ENCODE measurements at regions not wholly inside any gene's neighbourhood (a gene's known extent, or its start where the extent isn't known, plus 50 kb on each side); places are given as distances from the start of the nearest gene placed in this dataset.

- no peak for DNase-seq
These were observed 962.8 kb downstream of the GALC start for GRCh38 chr14:87030197-87030596.

- DNase-seq: peak; percentile 78
These were observed 972.9 kb downstream of the GALC start for GRCh38 chr14:87020106-87020505.

- DNase-seq: no peak
These were observed 974.7 kb downstream of the GALC start for GRCh38 chr14:87018294-87018693.

- no peak for DNase-seq
These were observed 975.6 kb downstream of the GALC start for GRCh38 chr14:87017335-87017734.

- no peak for DNase-seq
These were observed 978.1 kb downstream of the GALC start for GRCh38 chr14:87014856-87015255.

- no peak for DNase-seq
These were observed 979.4 kb downstream of the GALC start for GRCh38 chr14:87013583-87013982.

- no peak for DNase-seq
These were observed 984.0 kb downstream of the GALC start for GRCh38 chr14:87008965-87009364.

- DNase-seq: no peak
These were observed 987.7 kb downstream of the GALC start for GRCh38 chr14:87005280-87005679.

GRCh38 chr14:87002776-87003175, 990.2 kb downstream of the GALC start:
- DNase-seq: peak; percentile 53

GRCh38 chr14:87001333-87001732, 991.6 kb downstream of the GALC start:
- DNase-seq: no peak

GRCh38 chr14:87000081-87000480, 992.9 kb downstream of the GALC start:
- peak; percentile 99 for DNase-seq

- DNase-seq: no peak
These were observed 993.9 kb downstream of the GALC start for GRCh38 chr14:86999036-86999435.

GRCh38 chr14:86997271-86997670, 995.7 kb downstream of the GALC start:
- DNase-seq: no peak

GRCh38 chr14:86990396-86990795, 1002.6 kb downstream of the GALC start:
- no peak for DNase-seq

- DNase-seq: no peak
These were observed 1003.7 kb downstream of the GALC start for GRCh38 chr14:86989285-86989684.

- DNase-seq: no peak
These were observed 1005.0 kb downstream of the GALC start for GRCh38 chr14:86987966-86988365.

- DNase-seq: no peak
These were observed 1019.8 kb downstream of the GALC start for GRCh38 chr14:86973177-86973576.

GRCh38 chr14:86971292-86971691, 1021.7 kb downstream of the GALC start:
- no peak for DNase-seq

- DNase-seq: no peak
These were observed 1031.8 kb downstream of the GALC start for GRCh38 chr14:86961106-86961716.

- DNase-seq: no peak
These were observed 1037.1 kb downstream of the GALC start for GRCh38 chr14:86955771-86956354.

- no peak for DNase-seq
These were observed 1038.4 kb downstream of the GALC start for GRCh38 chr14:86954623-86955022.

GRCh38 chr14:86946446-86946845, 1046.5 kb downstream of the GALC start:
- DNase-seq: no peak

- no peak for DNase-seq
These were observed 1048.5 kb downstream of the GALC start for GRCh38 chr14:86944434-86944833.

GRCh38 chr14:86943391-86944365, 1049.3 kb downstream of the GALC start:
- DNase-seq: no peak

Data from NCI-H524 treated with DMSO at 0.1 percent for 48 hours (cell line).